Stomach (tissue), 4 donors: ENCODE measurements at regions not wholly inside any gene's neighbourhood (a gene's known extent, or its start where the extent isn't known, plus 50 kb on each side); places are given as distances from the start of the nearest gene placed in this dataset.

Experiments used
- CTCF ChIP-seq, 7 experiments: fragments of 450-650 bp in 4 of 7; fragments of 200-600 bp in 3 of 7; sonication (generic) in 3 of 7; IDR thresholded peaks; one replicate each; pipeline ENCODE4 v1.5.1; 2016 to 2019; ENCODE audit warnings: antibody characterized with exemption in 7 of 7, control low read depth in 2 of 7, mild to moderate bottlenecking in 1 of 7
- POLR2AphosphoS5 ChIP-seq, 3 donors: sonication (generic); formaldehyde crosslinking; IDR thresholded peaks; one replicate each; pipeline ENCODE4 v1.6.1; 2016; ENCODE audit warnings: antibody characterized with exemption in 3 of 3

- no peak for TF ChIP-seq POLR2AphosphoS5 (IDR thresholded peaks at IDR 0.05)
- TF ChIP-seq CTCF (IDR thresholded peaks at IDR 0.05): no peak
These were observed 167.6 kb downstream of the AKR1D1 start for GRCh38 chr7:138243836-138244235.
